ENCODE measurements at regions not wholly inside any gene's neighbourhood (a gene's known extent, or its start where the extent isn't known, plus 50 kb on each side); places are given as distances from the start of the nearest gene placed in this dataset.

DNA sequence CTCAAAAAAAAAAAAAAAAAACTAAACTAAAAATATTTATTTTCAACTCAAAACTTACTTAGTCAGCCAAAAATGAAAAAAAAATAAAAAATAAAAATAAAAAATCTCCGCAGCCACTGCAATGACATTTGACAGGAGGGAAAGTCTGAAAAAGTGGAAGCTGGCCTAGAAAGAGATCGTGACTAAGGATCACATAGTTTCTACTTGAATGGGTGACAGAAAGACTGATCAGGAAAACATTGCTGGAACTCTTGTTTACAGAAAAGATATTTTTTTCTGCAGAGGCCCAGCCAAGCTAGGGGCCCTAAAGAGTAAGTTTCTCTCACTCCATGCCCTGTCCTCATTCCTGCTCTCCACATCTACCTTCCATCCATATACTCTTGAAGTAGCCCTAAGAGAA lies 92.8 kb upstream of the KCND2 start:
- Histone ChIP-seq H3K9ac (ENCODE audit: low read length) (no peak overlapping the region), H3K4me1 (ENCODE audit: low read length) (no peaks in the 10 kb centered on the region), H3K27ac (ENCODE audit: low read length) (no peak overlapping the region), H3K79me2 (ENCODE audit: low read length) (no peaks in the 10 kb centered on the region), H3K36me3 (replicated peaks; ENCODE audit: low read depth, low read length) (no peaks in the 10 kb centered on the region), H3K9me3 (ENCODE audit: insufficient read depth, low read length) (no peaks in the 10 kb centered on the region), H4K20me1 (ENCODE audit: insufficient read depth, low read length) (no peaks in the 10 kb centered on the region), H3K4me2 (ENCODE audit: low read length) (no peak overlapping the region), H2AFZ (ENCODE audit: low read depth, low read length) (no peak overlapping the region), H3K27me3 (ENCODE audit: low read depth, low read length) (no peaks in the 10 kb centered on the region), H3K4me3 (ENCODE audit: low read length) (no peak overlapping the region)
- TF ChIP-seq, protein P1, sequence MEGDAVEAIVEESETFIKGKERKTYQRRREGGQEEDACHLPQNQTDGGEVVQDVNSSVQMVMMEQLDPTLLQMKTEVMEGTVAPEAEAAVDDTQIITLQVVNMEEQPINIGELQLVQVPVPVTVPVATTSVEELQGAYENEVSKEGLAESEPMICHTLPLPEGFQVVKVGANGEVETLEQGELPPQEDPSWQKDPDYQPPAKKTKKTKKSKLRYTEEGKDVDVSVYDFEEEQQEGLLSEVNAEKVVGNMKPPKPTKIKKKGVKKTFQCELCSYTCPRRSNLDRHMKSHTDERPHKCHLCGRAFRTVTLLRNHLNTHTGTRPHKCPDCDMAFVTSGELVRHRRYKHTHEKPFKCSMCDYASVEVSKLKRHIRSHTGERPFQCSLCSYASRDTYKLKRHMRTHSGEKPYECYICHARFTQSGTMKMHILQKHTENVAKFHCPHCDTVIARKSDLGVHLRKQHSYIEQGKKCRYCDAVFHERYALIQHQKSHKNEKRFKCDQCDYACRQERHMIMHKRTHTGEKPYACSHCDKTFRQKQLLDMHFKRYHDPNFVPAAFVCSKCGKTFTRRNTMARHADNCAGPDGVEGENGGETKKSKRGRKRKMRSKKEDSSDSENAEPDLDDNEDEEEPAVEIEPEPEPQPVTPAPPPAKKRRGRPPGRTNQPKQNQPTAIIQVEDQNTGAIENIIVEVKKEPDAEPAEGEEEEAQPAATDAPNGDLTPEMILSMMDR (IDR thresholded peaks at IDR 0.05; ENCODE audit: low read depth, low read length): no peak
- TF ChIP-seq EZH2phosphoT487 (IDR thresholded peaks at IDR 0.05; ENCODE audit: low read depth): no peak

DNA sequence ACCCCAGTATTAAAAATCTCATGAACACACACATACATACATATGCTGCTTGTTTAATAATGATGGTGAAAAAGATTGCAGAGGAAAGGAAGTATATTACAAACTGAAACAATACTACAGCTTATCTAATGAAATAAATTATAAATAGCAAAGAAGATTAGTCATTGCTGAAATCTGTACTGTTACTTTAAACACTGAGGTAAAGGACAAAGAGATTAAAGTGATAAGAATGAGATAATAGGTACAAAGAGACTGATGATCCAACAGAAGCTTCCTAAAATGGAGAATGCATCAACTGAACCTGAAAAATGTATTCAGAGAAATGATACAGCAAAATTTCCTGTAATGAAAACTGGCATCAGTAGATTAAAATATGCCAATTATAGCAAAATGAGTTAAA lies 91.5 kb upstream of the KCND2 start:
- Histone ChIP-seq H3K4me1 (ENCODE audit: low read length) (no peaks in the 10 kb centered on the region), H3K4me2 (ENCODE audit: low read length) (no peak overlapping the region), H3K27ac (ENCODE audit: low read length) (no peak overlapping the region), H3K27me3 (ENCODE audit: low read depth, low read length) (no peaks in the 10 kb centered on the region), H3K79me2 (ENCODE audit: low read length) (no peaks in the 10 kb centered on the region), H3K9me3 (ENCODE audit: insufficient read depth, low read length) (no peaks in the 10 kb centered on the region), H4K20me1 (ENCODE audit: insufficient read depth, low read length) (no peaks in the 10 kb centered on the region), H3K9ac (ENCODE audit: low read length) (no peak overlapping the region), H3K4me3 (ENCODE audit: low read length) (no peak overlapping the region), H3K36me3 (replicated peaks; ENCODE audit: low read depth, low read length) (no peaks in the 10 kb centered on the region), H2AFZ (ENCODE audit: low read depth, low read length) (no peak overlapping the region)
- no peak for TF ChIP-seq EZH2phosphoT487 (IDR thresholded peaks at IDR 0.05; ENCODE audit: low read depth)
- TF ChIP-seq, protein P1 (IDR thresholded peaks at IDR 0.05; ENCODE audit: low read depth, low read length): no peak

DNA sequence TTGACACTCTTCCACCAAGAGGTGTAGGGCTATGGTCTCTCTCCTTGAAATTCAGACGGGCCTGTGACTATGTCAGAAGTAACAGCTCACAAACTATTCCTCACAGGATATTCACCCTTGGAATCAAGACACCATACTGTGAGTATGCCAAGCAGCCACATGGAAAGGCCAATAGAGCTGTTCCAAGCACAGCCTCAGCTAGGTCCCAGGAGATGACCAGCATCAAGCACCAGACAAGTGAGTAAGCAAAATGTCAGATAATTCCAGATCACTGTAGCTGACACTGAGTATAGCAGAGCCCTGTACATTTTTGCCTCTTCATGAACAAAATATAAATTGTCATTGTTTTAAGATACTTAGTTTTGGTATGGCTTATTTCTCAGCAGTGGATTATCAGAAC lies 88.1 kb upstream of the KCND2 start:
- H3K27ac ChIP-seq (ENCODE audit: low read length): no peak overlapping the region
- H3K9ac ChIP-seq (ENCODE audit: low read length): no peak overlapping the region
- H4K20me1 ChIP-seq (ENCODE audit: insufficient read depth, low read length): no peaks in the 10 kb centered on the region
- no peak for TF ChIP-seq EZH2phosphoT487 (IDR thresholded peaks at IDR 0.05; ENCODE audit: low read depth)
- TF ChIP-seq, protein P1 (IDR thresholded peaks at IDR 0.05; ENCODE audit: low read depth, low read length): no peak
- no peak overlapping the region for H2AFZ ChIP-seq (ENCODE audit: low read depth, low read length)
- H3K36me3 ChIP-seq (replicated peaks; ENCODE audit: low read depth, low read length): no peaks in the 10 kb centered on the region
- H3K4me3 ChIP-seq (ENCODE audit: low read length): no peak overlapping the region
- H3K79me2 ChIP-seq (ENCODE audit: low read length): no peaks in the 10 kb centered on the region
- peaks cover 10% of the 10 kb centered on the region; the same call in 1 of the 2 replicates for H3K4me1 ChIP-seq (ENCODE audit: low read length)
- H3K4me2 ChIP-seq (ENCODE audit: low read length): no peak overlapping the region
- H3K27me3 ChIP-seq (ENCODE audit: low read depth, low read length): no peaks in the 10 kb centered on the region
- no peaks in the 10 kb centered on the region for H3K9me3 ChIP-seq (ENCODE audit: insufficient read depth, low read length)

DNA sequence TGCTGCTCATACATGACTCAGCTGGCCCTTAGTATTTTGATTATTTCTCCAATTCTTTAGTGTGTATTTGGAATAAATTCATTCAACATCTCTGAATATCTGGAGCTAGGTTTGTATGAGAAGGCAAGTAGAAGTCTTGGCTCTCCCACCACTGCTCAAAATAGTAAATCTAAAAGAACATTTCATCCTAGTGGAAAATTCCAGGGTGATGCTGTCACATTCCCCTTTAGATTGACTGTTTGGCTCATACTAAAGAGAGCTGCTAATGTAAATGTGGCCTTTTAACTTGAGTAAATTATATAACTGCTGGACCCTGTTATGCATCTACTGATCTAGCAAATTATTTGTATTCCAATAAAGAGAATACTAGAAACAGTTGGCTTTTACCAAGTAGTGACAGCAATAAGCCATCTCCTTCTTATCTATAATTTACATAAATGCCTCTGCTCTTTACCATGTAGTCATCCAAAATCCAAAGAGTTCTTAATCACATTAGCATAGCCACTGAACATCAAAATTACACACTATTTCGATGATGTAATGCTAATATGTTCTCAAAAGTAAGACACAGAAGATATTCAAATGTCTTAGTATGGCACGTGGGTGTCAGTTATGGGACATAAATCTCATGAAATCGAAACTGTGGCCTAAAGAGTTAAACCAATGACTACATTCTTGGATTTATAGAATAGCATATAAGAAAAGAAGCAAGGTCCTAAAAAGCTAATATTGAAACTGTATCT lies 86.9 kb upstream of the KCND2 start:
- H3K9me3 ChIP-seq (ENCODE audit: insufficient read depth, low read length): no peaks in the 10 kb centered on the region
- H3K79me2 ChIP-seq (ENCODE audit: low read length): no peaks in the 10 kb centered on the region
- no peaks in the 10 kb centered on the region for H4K20me1 ChIP-seq (ENCODE audit: insufficient read depth, low read length)
- TF ChIP-seq, protein P1 (IDR thresholded peaks at IDR 0.05; ENCODE audit: low read depth, low read length): no peak
- TF ChIP-seq EZH2phosphoT487 (IDR thresholded peaks at IDR 0.05; ENCODE audit: low read depth): no peak
- no peak overlapping the region for H3K4me3 ChIP-seq (ENCODE audit: low read length)
- no peak overlapping the region for H3K27ac ChIP-seq (ENCODE audit: low read length)
- no peak overlapping the region for H3K4me2 ChIP-seq (ENCODE audit: low read length)
- H3K9ac ChIP-seq (ENCODE audit: low read length): no peak overlapping the region
- H2AFZ ChIP-seq (ENCODE audit: low read depth, low read length): no peak overlapping the region
- peaks cover 10% of the 10 kb centered on the region; the same call in 1 of the 2 replicates for H3K4me1 ChIP-seq (ENCODE audit: low read length)
- no peaks in the 10 kb centered on the region for H3K36me3 ChIP-seq (replicated peaks; ENCODE audit: low read depth, low read length)
- H3K27me3 ChIP-seq (ENCODE audit: low read depth, low read length): no peaks in the 10 kb centered on the region

Data from OCI-LY3 (cell line).